ENCODE measurements at regions not wholly inside any gene's neighbourhood (a gene's known extent, or its start where the extent isn't known, plus 50 kb on each side); places are given as distances from the start of the nearest gene placed in this dataset.

DNA sequence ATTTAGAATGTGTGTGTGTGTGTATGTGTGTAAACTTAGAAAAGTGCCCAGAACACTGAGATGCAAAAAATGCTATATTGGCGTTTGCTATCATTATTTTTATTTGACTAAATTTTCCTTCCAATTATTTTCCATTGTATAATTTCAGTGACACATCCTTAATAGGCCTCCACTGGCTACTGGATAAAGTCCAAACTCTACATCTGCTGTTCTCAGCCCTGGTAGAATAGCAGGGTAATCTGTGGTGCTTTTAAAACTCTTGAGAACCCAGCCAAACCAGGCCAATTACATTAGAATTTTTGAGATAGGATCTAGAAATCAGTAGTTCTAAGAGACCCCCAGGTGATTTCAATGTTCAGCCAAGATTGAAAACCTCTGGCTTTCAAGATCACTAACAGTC lies 66.4 kb downstream of the ZNF503 start:
- Histone ChIP-seq H3K27ac (ENCODE audit: low read depth, low read length) (no peak overlapping the region), H2BK5ac (ENCODE audit: low read depth, low read length, poor library complexity) (no peak overlapping the region), H3K18ac (ENCODE audit: low read length) (no peak overlapping the region), H3K9me3 (ENCODE audit: insufficient read depth, low read depth, low read length) (no peaks in the 10 kb centered on the region), H3K4ac (ENCODE audit: low read depth, low read length) (no peak overlapping the region), H3K27me3 (ENCODE audit: insufficient read depth, low read length) (no peaks in the 10 kb centered on the region), H3K14ac (ENCODE audit: low read length) (no peak overlapping the region), H2BK120ac (ENCODE audit: insufficient read depth, low read length, poor library complexity) (no peak overlapping the region), H4K12ac (ENCODE audit: low read depth, low read length) (no peak overlapping the region), H3K4me3 (ENCODE audit: low read depth, low read length) (no peak overlapping the region), H3K36me3 (ENCODE audit: control insufficient read depth in 1 of 2, insufficient read depth in 2 of 2, low read length in 2 of 2) (no peaks in the 10 kb centered on the region), H3K23ac (ENCODE audit: low read length) (no peak overlapping the region), H3K4me1 (ENCODE audit: control insufficient read depth in 1 of 2, insufficient read depth in 2 of 2, low read length in 2 of 2) (no peaks in the 10 kb centered on the region), H3K79me1 (ENCODE audit: low read length) (no peaks in the 10 kb centered on the region), H3K4me2 (ENCODE audit: low read length) (no peak overlapping the region), H2BK12ac (ENCODE audit: low read length) (no peak overlapping the region), H2AK5ac (ENCODE audit: low read length) (no peak overlapping the region), H4K8ac (ENCODE audit: low read depth, low read length) (no peak overlapping the region), H4K91ac (ENCODE audit: low read depth, low read length) (no peak overlapping the region), H2AFZ (ENCODE audit: insufficient read depth, low read length, poor library complexity) (no peak overlapping the region), H3K79me2 (ENCODE audit: control insufficient read depth, insufficient read depth, low read length, poor library complexity) (no peaks in the 10 kb centered on the region), H3K9ac (ENCODE audit: low read length) (no peak overlapping the region)
- no CpG with 5 or more reads among the region's 1 CpG for WGBS (ENCODE audit: extremely low coverage, insufficient coverage, insufficient read length)
- DNase-seq = no peak

DNA sequence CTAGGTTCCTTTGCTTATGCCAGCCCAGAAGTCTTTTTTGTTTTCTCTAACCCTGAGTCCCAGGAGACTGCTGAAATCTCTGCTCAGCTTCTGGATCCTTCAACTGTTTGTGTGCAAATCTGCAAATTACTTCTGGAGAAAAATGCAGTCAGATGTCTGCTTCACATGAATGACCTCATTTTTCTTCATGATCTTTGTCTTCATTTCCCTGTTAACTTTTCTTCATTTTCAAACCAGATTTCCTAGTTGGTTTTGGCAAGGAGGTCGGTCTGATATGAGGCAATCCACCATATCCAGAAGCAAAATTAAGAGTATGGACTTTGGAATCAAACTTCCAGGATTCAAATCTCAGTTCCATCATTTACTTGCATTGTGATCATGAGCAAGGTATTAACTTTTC lies 66.8 kb downstream of the ZNF503 start:
- H3K4me2 ChIP-seq (ENCODE audit: low read length) = no peak overlapping the region
- no peak overlapping the region for H3K4ac ChIP-seq (ENCODE audit: low read depth, low read length)
- H3K4me1 ChIP-seq (ENCODE audit: control insufficient read depth in 1 of 2, insufficient read depth in 2 of 2, low read length in 2 of 2) = no peaks in the 10 kb centered on the region
- no peak overlapping the region for H2BK5ac ChIP-seq (ENCODE audit: low read depth, low read length, poor library complexity)
- no peaks in the 10 kb centered on the region for H3K79me1 ChIP-seq (ENCODE audit: low read length)
- no peak overlapping the region for H4K8ac ChIP-seq (ENCODE audit: low read depth, low read length)
- no peak overlapping the region for H4K12ac ChIP-seq (ENCODE audit: low read depth, low read length)
- H3K36me3 ChIP-seq (ENCODE audit: control insufficient read depth in 1 of 2, insufficient read depth in 2 of 2, low read length in 2 of 2) = no peaks in the 10 kb centered on the region
- H3K9me3 ChIP-seq (ENCODE audit: insufficient read depth, low read depth, low read length) = no peaks in the 10 kb centered on the region
- H3K27me3 ChIP-seq (ENCODE audit: insufficient read depth, low read length) = no peaks in the 10 kb centered on the region
- H3K79me2 ChIP-seq (ENCODE audit: control insufficient read depth, insufficient read depth, low read length, poor library complexity) = no peaks in the 10 kb centered on the region
- DNase-seq = no peak
- no peak overlapping the region for H3K18ac ChIP-seq (ENCODE audit: low read length)
- H3K23ac ChIP-seq (ENCODE audit: low read length) = no peak overlapping the region
- no peak overlapping the region for H3K4me3 ChIP-seq (ENCODE audit: low read depth, low read length)
- H3K14ac ChIP-seq (ENCODE audit: low read length) = no peak overlapping the region
- H3K9ac ChIP-seq (ENCODE audit: low read length) = no peak overlapping the region
- no peak overlapping the region for H4K91ac ChIP-seq (ENCODE audit: low read depth, low read length)
- H2BK120ac ChIP-seq (ENCODE audit: insufficient read depth, low read length, poor library complexity) = no peak overlapping the region
- H2AFZ ChIP-seq (ENCODE audit: insufficient read depth, low read length, poor library complexity) = no peak overlapping the region
- no peak overlapping the region for H2AK5ac ChIP-seq (ENCODE audit: low read length)
- no CpG with 5 or more reads among the region's 1 CpG for WGBS (ENCODE audit: extremely low coverage, insufficient coverage, insufficient read length)
- no peak overlapping the region for H3K27ac ChIP-seq (ENCODE audit: low read depth, low read length)
- no peak overlapping the region for H2BK12ac ChIP-seq (ENCODE audit: low read length)

DNA sequence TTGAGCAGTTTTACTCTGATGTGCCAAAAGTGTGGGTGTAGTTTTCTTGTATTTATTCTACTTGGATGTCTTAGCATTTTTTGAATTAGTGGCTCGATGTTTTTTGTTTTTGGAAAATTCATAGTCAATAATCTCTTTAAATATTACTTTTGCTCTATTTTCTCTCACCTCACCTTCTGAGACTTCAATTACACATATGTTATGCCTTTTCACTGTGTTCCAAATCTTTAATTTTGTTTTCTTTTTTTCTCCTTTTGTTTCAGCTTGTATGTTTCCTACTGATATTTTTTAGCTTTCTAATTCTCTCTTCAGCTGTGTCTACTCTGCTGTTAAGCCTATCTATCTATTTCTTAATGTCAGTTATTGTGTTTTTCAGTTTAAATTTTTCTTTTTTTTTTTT lies 69.5 kb downstream of the ZNF503 start:
- no peak for DNase-seq
- H2AK5ac ChIP-seq (ENCODE audit: low read length) = no peak overlapping the region
- H4K8ac ChIP-seq (ENCODE audit: low read depth, low read length) = no peak overlapping the region
- no peak overlapping the region for H3K27ac ChIP-seq (ENCODE audit: low read depth, low read length)
- no peaks in the 10 kb centered on the region for H3K27me3 ChIP-seq (ENCODE audit: insufficient read depth, low read length)
- H3K4me2 ChIP-seq (ENCODE audit: low read length) = no peak overlapping the region
- H3K79me1 ChIP-seq (ENCODE audit: low read length) = no peaks in the 10 kb centered on the region
- no peak overlapping the region for H3K4ac ChIP-seq (ENCODE audit: low read depth, low read length)
- H3K18ac ChIP-seq (ENCODE audit: low read length) = no peak overlapping the region
- no peak overlapping the region for H2BK12ac ChIP-seq (ENCODE audit: low read length)
- H4K91ac ChIP-seq (ENCODE audit: low read depth, low read length) = no peak overlapping the region
- H3K9ac ChIP-seq (ENCODE audit: low read length) = no peak overlapping the region
- no peaks in the 10 kb centered on the region for H3K4me1 ChIP-seq (ENCODE audit: control insufficient read depth in 1 of 2, insufficient read depth in 2 of 2, low read length in 2 of 2)
- H3K9me3 ChIP-seq (ENCODE audit: insufficient read depth, low read depth, low read length) = no peaks in the 10 kb centered on the region
- H3K4me3 ChIP-seq (ENCODE audit: low read depth, low read length) = no peak overlapping the region
- H3K23ac ChIP-seq (ENCODE audit: low read length) = no peak overlapping the region
- no peaks in the 10 kb centered on the region for H3K79me2 ChIP-seq (ENCODE audit: control insufficient read depth, insufficient read depth, low read length, poor library complexity)
- H2BK5ac ChIP-seq (ENCODE audit: low read depth, low read length, poor library complexity) = no peak overlapping the region
- no peaks in the 10 kb centered on the region for H3K36me3 ChIP-seq (ENCODE audit: control insufficient read depth in 1 of 2, insufficient read depth in 2 of 2, low read length in 2 of 2)
- H2AFZ ChIP-seq (ENCODE audit: insufficient read depth, low read length, poor library complexity) = no peak overlapping the region
- no peak overlapping the region for H4K12ac ChIP-seq (ENCODE audit: low read depth, low read length)
- H2BK120ac ChIP-seq (ENCODE audit: insufficient read depth, low read length, poor library complexity) = no peak overlapping the region
- no CpG with 5 or more reads among the region's 1 CpG for WGBS (ENCODE audit: extremely low coverage, insufficient coverage, insufficient read length)
- H3K14ac ChIP-seq (ENCODE audit: low read length) = no peak overlapping the region

DNA sequence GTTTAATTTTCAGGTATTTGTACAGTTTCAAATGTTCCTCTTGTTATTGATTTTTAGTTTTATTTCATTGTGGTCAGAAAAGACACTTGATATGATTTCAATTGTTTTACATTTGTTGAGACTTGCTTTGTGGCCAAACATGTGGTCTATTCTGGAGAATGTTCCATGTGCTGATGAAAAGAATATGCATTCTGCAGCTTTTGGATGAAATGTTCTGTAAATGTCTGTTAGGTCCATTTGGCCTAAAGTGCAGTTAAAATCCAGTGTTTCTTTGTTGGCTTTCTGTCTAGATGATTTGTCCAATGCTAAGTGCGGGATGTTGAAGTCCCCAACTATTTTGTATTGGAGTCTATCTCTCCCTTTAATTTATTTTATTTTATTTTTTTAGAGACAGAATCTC lies 70.5 kb downstream of the ZNF503 start:
- Histone ChIP-seq H3K79me2 (ENCODE audit: control insufficient read depth, insufficient read depth, low read length, poor library complexity) (no peaks in the 10 kb centered on the region), H3K9me3 (ENCODE audit: insufficient read depth, low read depth, low read length) (no peaks in the 10 kb centered on the region), H3K27me3 (ENCODE audit: insufficient read depth, low read length) (no peaks in the 10 kb centered on the region), H2AK5ac (ENCODE audit: low read length) (no peak overlapping the region), H3K36me3 (ENCODE audit: control insufficient read depth in 1 of 2, insufficient read depth in 2 of 2, low read length in 2 of 2) (no peaks in the 10 kb centered on the region), H3K4ac (ENCODE audit: low read depth, low read length) (no peak overlapping the region), H2AFZ (ENCODE audit: insufficient read depth, low read length, poor library complexity) (no peak overlapping the region), H3K79me1 (ENCODE audit: low read length) (no peaks in the 10 kb centered on the region), H3K4me2 (ENCODE audit: low read length) (no peak overlapping the region), H2BK120ac (ENCODE audit: insufficient read depth, low read length, poor library complexity) (no peak overlapping the region), H3K4me1 (ENCODE audit: control insufficient read depth in 1 of 2, insufficient read depth in 2 of 2, low read length in 2 of 2) (no peaks in the 10 kb centered on the region), H4K8ac (ENCODE audit: low read depth, low read length) (no peak overlapping the region), H3K4me3 (ENCODE audit: low read depth, low read length) (no peak overlapping the region), H3K18ac (ENCODE audit: low read length) (no peak overlapping the region), H4K12ac (ENCODE audit: low read depth, low read length) (no peak overlapping the region), H3K14ac (ENCODE audit: low read length) (no peak overlapping the region), H3K27ac (ENCODE audit: low read depth, low read length) (no peak overlapping the region), H2BK12ac (ENCODE audit: low read length) (no peak overlapping the region), H4K91ac (ENCODE audit: low read depth, low read length) (no peak overlapping the region), H3K23ac (ENCODE audit: low read length) (no peak overlapping the region), H2BK5ac (ENCODE audit: low read depth, low read length, poor library complexity) (no peak overlapping the region), H3K9ac (ENCODE audit: low read length) (no peak overlapping the region)
- DNase-seq = no peak
- no CpG with 5 or more reads among the region's 1 CpG for WGBS (ENCODE audit: extremely low coverage, insufficient coverage, insufficient read length)
